ENCODE measurements at regions not wholly inside any gene's neighbourhood (a gene's known extent, or its start where the extent isn't known, plus 50 kb on each side); places are given as distances from the start of the nearest gene placed in this dataset.
A peak's percentile ranks its signal among the peaks of the same experiment; 100 is the strongest.

GRCh38 chr6:56378507-56378906 is 131.1 kb upstream of the COL21A1 start:
- DNase-seq (ENCODE audit: low spot score) = no peak

GRCh38 chr6:56377295-56377694 is 129.9 kb upstream of the COL21A1 start:
- no peak for DNase-seq (ENCODE audit: low spot score)

DNA sequence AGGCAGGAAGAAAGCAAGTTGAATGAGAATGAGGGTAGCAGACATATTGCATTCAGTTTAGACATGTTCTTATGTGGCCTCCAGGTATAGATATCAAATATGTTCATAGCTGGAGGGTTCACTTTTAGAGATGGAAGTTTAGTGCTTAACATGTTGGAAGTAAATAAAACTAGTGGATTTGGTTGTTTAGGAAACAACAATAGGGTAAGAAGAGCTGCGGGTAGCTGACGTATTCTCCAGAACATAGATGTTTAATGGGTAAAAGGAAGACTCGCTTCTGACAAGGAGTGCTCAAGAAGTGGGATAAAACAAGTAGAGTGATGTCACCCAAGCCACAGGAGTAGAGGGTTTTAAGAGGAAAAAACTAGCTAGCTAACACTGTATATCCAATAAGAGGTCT is 128.4 kb upstream of the COL21A1 start:
- no peak for DNase-seq (ENCODE audit: low spot score)

- peak; percentile 68 for DNase-seq (ENCODE audit: low spot score)
Measured at GRCh38 chr6:56374841-56375369, 127.5 kb upstream of the COL21A1 start.

- DNase-seq (ENCODE audit: low spot score) = no peak
Measured at GRCh38 chr6:56372406-56372995, 125.1 kb upstream of the COL21A1 start.

DNA sequence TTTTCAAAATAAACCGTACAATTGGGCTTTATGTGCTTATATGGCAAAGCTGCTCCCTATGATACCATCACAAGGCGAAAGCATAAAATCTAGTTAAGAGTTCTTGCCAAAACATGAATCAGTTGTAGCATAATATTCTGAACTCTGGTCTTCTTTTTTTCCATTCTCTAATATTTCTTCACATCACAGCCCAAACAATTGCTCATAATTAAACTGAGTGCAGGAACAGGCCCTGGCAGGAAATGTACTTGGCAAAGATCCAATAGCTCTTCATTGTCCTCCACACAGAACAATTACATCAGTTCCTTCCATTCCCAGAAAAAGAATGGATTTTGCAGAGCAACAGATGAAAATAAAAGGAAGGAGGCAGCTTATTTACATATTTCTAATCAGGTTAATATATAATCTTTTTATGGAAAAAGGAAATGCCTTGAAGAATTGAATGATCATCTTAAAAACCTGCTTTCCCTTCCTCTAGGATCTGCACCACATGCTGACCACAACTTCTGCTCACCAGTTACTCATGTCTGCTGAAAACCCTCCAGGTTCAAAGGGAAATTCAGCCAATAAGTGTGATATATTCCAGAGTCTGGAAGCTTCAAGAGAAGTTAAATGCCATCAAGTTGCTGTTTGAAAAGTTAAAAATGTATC is 123.3 kb upstream of the COL21A1 start:
- DNase-seq (ENCODE audit: low spot score) = peak; percentile 64

GRCh38 chr6:56370127-56370540 is 122.8 kb upstream of the COL21A1 start:
- peak; percentile 68 for DNase-seq (ENCODE audit: low spot score)

GRCh38 chr6:56368491-56368890 is 121.1 kb upstream of the COL21A1 start:
- no peak for DNase-seq (ENCODE audit: low spot score)

- DNase-seq (ENCODE audit: low spot score) = no peak
Measured at GRCh38 chr6:56366141-56366852, 118.9 kb upstream of the COL21A1 start.

GRCh38 chr6:56364827-56365339 is 117.5 kb upstream of the COL21A1 start:
- DNase-seq (ENCODE audit: low spot score) = peak; percentile 47

GRCh38 chr6:56364431-56364826 is 117.0 kb upstream of the COL21A1 start:
- DNase-seq (ENCODE audit: low spot score) = no peak

GRCh38 chr6:56363796-56364430 is 116.5 kb upstream of the COL21A1 start:
- no peak for DNase-seq (ENCODE audit: low spot score)

GRCh38 chr6:56361812-56362211 is 114.4 kb upstream of the COL21A1 start:
- no peak for DNase-seq (ENCODE audit: low spot score)

DNA sequence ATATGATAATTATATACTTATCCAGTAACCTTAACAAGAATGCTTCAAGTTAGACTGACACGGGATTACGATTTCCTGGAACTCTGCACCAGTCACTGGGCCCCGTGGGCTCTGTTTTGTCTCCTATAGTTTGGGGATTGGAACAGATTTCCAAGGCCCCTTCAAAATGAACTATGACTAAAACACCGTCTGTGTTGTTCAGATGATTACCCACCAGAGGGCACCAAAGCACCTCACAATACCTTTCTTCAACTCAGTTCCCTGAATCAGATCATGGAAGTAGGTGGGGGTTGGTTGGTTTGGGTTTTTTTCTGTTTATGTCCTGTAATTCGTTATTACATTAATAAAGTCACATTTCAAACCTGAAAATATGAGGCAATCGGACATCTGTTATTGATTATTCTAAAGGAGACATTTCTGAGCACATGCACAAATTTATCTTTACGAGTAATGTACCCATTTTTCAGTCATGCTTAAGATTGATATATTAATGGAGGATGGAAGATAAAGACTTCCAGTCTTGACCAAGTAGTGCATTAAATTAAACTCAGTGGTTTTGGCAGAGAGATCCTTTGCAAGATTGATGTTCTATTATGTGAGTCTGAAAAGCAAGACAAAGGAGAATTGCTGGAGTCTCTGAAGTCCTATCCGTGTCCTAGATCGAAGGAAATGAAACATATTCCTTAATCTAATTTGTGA is 112.0 kb upstream of the COL21A1 start:
- DNase-seq (ENCODE audit: low spot score) = peak; percentile 65

DNA sequence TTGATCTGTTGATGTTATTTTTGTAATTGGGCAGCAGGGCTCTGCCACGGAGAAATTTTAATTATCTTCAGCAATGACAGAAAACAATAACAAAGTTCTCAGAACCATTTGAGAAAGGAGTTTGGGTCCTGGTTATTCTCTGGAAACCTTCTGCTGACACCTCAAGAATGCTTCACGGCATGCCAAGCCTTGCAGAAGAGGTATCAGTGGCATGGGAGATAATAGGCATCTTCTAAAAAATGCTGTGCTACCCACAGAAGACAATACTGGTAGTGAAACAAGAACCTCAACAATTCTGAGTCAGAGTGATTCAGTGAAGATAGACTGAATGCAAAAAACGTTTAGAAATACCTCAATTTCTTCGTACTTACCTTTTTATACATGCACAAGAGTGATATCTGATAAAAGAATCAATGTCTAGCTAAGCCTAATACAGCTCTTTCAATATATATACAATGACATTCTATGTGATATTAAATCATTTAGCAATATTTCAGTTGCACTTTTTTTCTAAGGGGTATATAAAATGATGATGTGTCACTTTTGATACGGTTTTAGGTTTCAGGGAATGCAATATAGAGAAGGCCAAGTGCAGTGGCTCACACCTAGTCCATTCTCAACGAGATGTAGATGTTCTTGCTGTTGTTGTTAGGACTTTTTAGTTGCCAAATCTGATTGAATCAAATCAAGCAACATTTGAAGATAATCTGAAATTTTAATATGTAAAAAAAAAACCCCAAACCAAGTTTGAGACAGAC is 110.4 kb upstream of the COL21A1 start:
- peak; percentile 40 for DNase-seq (ENCODE audit: low spot score)

DNA sequence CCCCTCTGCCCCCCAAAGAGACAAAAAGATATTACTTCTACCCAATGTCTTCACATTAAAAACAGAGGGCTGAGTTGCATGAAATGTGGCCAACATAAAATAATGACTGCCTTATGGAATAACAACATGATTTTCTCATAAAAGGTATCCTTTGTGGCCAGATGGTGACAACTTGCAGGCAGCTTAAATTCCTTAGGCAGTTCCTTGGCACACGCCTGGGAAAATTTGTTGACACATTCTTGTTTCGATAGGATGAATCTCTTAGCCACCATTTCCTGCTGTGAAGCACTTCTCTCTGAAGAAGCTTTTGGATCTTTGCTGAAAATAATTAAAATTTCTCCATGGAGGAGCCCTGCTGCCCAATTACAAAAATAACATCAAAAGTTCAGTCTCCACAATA is 109.0 kb upstream of the COL21A1 start:
- peak; percentile 52 for DNase-seq (ENCODE audit: low spot score)

- DNase-seq (ENCODE audit: low spot score) = no peak
Measured at GRCh38 chr6:56353860-56354259, 106.5 kb upstream of the COL21A1 start.

- no peak for DNase-seq (ENCODE audit: low spot score)
Measured at GRCh38 chr6:56350628-56351260, 103.4 kb upstream of the COL21A1 start.

DNA sequence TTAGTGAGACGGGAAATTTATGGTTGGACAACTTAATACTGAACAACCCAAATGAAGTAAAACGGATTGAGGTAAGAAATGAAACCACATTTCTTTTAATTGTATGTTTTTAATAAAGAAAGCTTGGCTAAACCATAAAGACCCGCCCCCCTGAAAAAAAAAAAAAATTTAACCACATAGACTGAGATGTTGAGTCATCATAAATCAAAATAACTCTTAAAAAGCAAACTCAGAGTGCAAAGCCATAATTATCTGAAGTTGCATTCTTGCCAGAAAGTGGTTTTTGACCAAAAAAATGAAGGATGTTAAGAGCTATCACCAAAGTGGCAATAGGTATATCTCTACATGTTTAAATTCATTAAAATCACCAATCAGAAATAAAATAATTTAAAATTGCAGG is 101.8 kb upstream of the COL21A1 start:
- peak; percentile 19 for DNase-seq (ENCODE audit: low spot score)

- DNase-seq (ENCODE audit: low spot score) = no peak
Measured at GRCh38 chr6:56348578-56348977, 101.2 kb upstream of the COL21A1 start.

GRCh38 chr6:56347526-56347925 is 100.1 kb upstream of the COL21A1 start:
- peak; percentile 26 for DNase-seq (ENCODE audit: low spot score)
